ENCODE measurements at regions not wholly inside any gene's neighbourhood (a gene's known extent, or its start where the extent isn't known, plus 50 kb on each side); places are given as distances from the start of the nearest gene placed in this dataset.

GRCh38 chr6:11392778-11393507 is 144.6 kb upstream of the TMEM170B start (continued):
- TF ChIP-seq RNF219 (CRISPR knock-in tag; IDR thresholded peaks at IDR 0.05): peak; percentile 72; the same call in 1 of the 2 replicates
- TF ChIP-seq HOXA5 (CRISPR knock-in tag; IDR thresholded peaks at IDR 0.05): peak; percentile 88
- peak; percentile 93; the same call in 1 of the 2 replicates for TF ChIP-seq MYC (CRISPR knock-in tag; IDR thresholded peaks at IDR 0.05; ENCODE audit: borderline replicate concordance)
- TF ChIP-seq KMT2B (CRISPR knock-in tag; IDR thresholded peaks at IDR 0.05): peak; percentile 77
- TF ChIP-seq ZNF510 (CRISPR knock-in tag; IDR thresholded peaks at IDR 0.05; ENCODE audit: low read depth): no peak; the same call in 1 of the 2 replicates
- TF ChIP-seq FOXA1 (IDR thresholded peaks at IDR 0.05): no peak
- TF ChIP-seq FOXA1 (CRISPR knock-in tag; IDR thresholded peaks at IDR 0.05): peak; percentile 91
- peak; percentile 37 for TF ChIP-seq CBX1 (IDR thresholded peaks at IDR 0.05; ENCODE audit: low read depth)
- peak; percentile 76; the same call in 1 of the 2 replicates for TF ChIP-seq ZNF782 (CRISPR knock-in tag; IDR thresholded peaks at IDR 0.05; ENCODE audit: borderline replicate concordance)
- TF ChIP-seq RCOR2 (CRISPR knock-in tag; IDR thresholded peaks at IDR 0.05): peak; percentile 94
- TF ChIP-seq JARID2 (CRISPR knock-in tag; IDR thresholded peaks at IDR 0.05; ENCODE audit: insufficient replicate concordance): no peak
- no peak for TF ChIP-seq NFRKB (IDR thresholded peaks at IDR 0.05)
- no peak for TF ChIP-seq USF2 (IDR thresholded peaks at IDR 0.05; ENCODE audit: low read depth, low read length)
- TF ChIP-seq USF2 (CRISPR knock-in tag; IDR thresholded peaks at IDR 0.05; ENCODE audit: borderline replicate concordance): no peak
- 0 out of 2 replicates have a peak, but pooled peaks have one; percentile 57 for TF ChIP-seq AKNA (CRISPR knock-in tag; IDR thresholded peaks at IDR 0.05; ENCODE audit: borderline replicate concordance)
- TF ChIP-seq ZNF282 (IDR thresholded peaks at IDR 0.05; ENCODE audit: partially characterized antibody): no peak
- TF ChIP-seq RELA (CRISPR knock-in tag; IDR thresholded peaks at IDR 0.05): peak; percentile 79; the same call in 1 of the 2 replicates
- TF ChIP-seq RBFOX2 (IDR thresholded peaks at IDR 0.05; ENCODE audit: low read depth, low read length): peak; percentile 68
- TF ChIP-seq KDM4B (CRISPR knock-in tag; IDR thresholded peaks at IDR 0.05): peak; percentile 99
- no peak; the same call in 1 of the 2 replicates for TF ChIP-seq ZNF790 (CRISPR knock-in tag; IDR thresholded peaks at IDR 0.05; ENCODE audit: borderline replicate concordance)
- TF ChIP-seq ZNF580 (CRISPR knock-in tag; IDR thresholded peaks at IDR 0.05; ENCODE audit: borderline replicate concordance, low read depth): peak; percentile 94
- no peak for TF ChIP-seq SRSF9 (IDR thresholded peaks at IDR 0.05; ENCODE audit: borderline replicate concordance, insufficient read depth, low read depth, low read length, poor library complexity, severe bottlenecking)

Data from HepG2 (cell line).